ENCODE measurements at regions not wholly inside any gene's neighbourhood (a gene's known extent, or its start where the extent isn't known, plus 50 kb on each side); places are given as distances from the start of the nearest gene placed in this dataset.

DNA sequence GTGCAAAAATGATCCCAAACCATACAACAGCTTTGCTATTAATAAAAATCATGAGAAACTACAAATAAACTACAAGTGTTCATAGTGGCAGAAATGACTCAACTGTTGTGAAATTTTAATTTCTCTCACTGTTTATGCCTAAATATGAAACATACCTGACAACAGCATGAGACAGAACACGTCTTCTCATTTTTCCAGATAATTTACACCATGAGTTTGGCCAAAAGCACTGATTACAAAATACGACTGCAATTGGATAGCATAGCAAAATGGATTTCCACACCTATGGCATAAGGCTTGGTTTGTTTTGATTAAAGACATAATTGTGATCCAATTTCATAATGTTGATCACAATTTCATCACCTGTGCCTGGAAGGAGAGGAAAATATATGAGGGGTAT is 608.6 kb downstream of the GATA3 start:
- TF ChIP-seq ISL1 (CRISPR knock-in tag; IDR thresholded peaks at IDR 0.05) (no peak), BACH2 (CRISPR knock-in tag; IDR thresholded peaks at IDR 0.05; ENCODE audit: borderline replicate concordance) (no peak), ARNTL (CRISPR knock-in tag; IDR thresholded peaks at IDR 0.05; ENCODE audit: borderline replicate concordance, low read depth) (no peak), ZNF8 (CRISPR knock-in tag; IDR thresholded peaks at IDR 0.05) (no peak), ZNF70 (CRISPR knock-in tag; IDR thresholded peaks at IDR 0.05) (no peak), RARB (CRISPR knock-in tag; IDR thresholded peaks at IDR 0.05) (no peak), ESRRG (CRISPR knock-in tag; IDR thresholded peaks at IDR 0.05) (no peak), ZNF565 (CRISPR knock-in tag; conservative IDR thresholded peaks at IDR 0.05; ENCODE audit: low read depth) (no peak), GLIS3 (CRISPR knock-in tag; IDR thresholded peaks at IDR 0.05) (no peak), ZFP30 (CRISPR knock-in tag; IDR thresholded peaks at IDR 0.05) (no peak), SNAI2 (CRISPR knock-in tag; IDR thresholded peaks at IDR 0.05) (no peak)
- TF ChIP-seq, protein P1, sequence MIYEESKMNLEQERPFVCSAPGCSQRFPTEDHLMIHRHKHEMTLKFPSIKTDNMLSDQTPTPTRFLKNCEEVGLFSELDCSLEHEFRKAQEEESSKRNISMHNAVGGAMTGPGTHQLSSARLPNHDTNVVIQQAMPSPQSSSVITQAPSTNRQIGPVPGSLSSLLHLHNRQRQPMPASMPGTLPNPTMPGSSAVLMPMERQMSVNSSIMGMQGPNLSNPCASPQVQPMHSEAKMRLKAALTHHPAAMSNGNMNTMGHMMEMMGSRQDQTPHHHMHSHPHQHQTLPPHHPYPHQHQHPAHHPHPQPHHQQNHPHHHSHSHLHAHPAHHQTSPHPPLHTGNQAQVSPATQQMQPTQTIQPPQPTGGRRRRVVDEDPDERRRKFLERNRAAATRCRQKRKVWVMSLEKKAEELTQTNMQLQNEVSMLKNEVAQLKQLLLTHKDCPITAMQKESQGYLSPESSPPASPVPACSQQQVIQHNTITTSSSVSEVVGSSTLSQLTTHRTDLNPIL (CRISPR knock-in tag; IDR thresholded peaks at IDR 0.05; ENCODE audit: low read depth) = no peak
- TF ChIP-seq, protein P2, sequence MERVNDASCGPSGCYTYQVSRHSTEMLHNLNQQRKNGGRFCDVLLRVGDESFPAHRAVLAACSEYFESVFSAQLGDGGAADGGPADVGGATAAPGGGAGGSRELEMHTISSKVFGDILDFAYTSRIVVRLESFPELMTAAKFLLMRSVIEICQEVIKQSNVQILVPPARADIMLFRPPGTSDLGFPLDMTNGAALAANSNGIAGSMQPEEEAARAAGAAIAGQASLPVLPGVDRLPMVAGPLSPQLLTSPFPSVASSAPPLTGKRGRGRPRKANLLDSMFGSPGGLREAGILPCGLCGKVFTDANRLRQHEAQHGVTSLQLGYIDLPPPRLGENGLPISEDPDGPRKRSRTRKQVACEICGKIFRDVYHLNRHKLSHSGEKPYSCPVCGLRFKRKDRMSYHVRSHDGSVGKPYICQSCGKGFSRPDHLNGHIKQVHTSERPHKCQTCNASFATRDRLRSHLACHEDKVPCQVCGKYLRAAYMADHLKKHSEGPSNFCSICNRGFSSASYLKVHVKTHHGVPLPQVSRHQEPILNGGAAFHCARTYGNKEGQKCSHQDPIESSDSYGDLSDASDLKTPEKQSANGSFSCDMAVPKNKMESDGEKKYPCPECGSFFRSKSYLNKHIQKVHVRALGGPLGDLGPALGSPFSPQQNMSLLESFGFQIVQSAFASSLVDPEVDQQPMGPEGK (CRISPR knock-in tag; IDR thresholded peaks at IDR 0.05; ENCODE audit: borderline replicate concordance) = no peak
